Upper lobe of left lung (tissue), 4 donors: ENCODE measurements at regions not wholly inside any gene's neighbourhood (a gene's known extent, or its start where the extent isn't known, plus 50 kb on each side); places are given as distances from the start of the nearest gene placed in this dataset.

Experiments used
- CTCF ChIP-seq, 6 experiments: fragments of 450-650 bp in 4 of 6; fragments of 200-600 bp in 2 of 6; sonication (generic) in 2 of 6; IDR thresholded peaks; one replicate each; pipeline ENCODE4 v1.5.1; 2016 to 2019; ENCODE audit warnings: antibody characterized with exemption in 6 of 6
- POLR2A ChIP-seq, 4 donors: fragments of 450-650 bp; IDR thresholded peaks; one replicate each; pipeline ENCODE4 v1.5.1; 2016 to 2017; ENCODE audit warnings: antibody characterized with exemption in 4 of 4, mild to moderate bottlenecking in 2 of 4
- POLR2AphosphoS5 ChIP-seq, 2 donors: sonication (generic); formaldehyde crosslinking; IDR thresholded peaks; one replicate each; pipeline ENCODE4 v1.5.1; 2017; ENCODE audit warnings: antibody characterized with exemption in 2 of 2

DNA sequence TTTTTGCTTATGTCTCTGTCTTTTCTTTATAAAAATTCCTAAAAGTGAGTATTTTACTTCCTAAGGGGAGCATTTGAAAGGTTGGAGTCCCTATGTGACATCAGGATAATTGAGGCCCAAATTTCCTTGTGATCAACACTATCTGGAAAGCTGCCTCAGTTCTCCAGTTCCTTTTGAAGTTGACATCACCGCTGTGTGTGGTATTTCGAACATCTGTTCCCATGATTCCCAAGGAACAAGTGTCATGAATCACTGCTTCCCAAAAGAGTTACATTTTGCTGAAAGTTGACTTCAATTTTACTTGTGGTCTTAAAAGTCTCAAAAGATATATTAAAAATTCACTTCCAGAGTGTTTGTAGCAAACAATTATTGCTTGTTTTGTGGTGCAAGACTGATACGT is 452.1 kb upstream of the RGMB start:
- TF ChIP-seq CTCF (IDR thresholded peaks at IDR 0.05), result no peak
- no peak for TF ChIP-seq POLR2AphosphoS5 (IDR thresholded peaks at IDR 0.05)
- no peak for TF ChIP-seq POLR2A (IDR thresholded peaks at IDR 0.05)
